Activated CD4-positive, alpha-beta T cell treated with anti-CD3 and anti-CD28 coated beads for 48 hours (primary cell): ENCODE measurements at regions not wholly inside any gene's neighbourhood (a gene's known extent, or its start where the extent isn't known, plus 50 kb on each side); places are given as distances from the start of the nearest gene placed in this dataset.

Experiments used
- DNase-seq: peaks from one replicate; pipeline ENCODE4 v3.0.0-alpha.2; 2020

- no peak for DNase-seq
Observed at GRCh38 chr7:41334071-41334862, 368.6 kb downstream of the INHBA start.

GRCh38 chr7:41333511-41333910 lies 369.4 kb downstream of the INHBA start:
- no peak for DNase-seq

- DNase-seq: no peak
Observed at GRCh38 chr7:41331194-41331593, 371.7 kb downstream of the INHBA start.

DNA sequence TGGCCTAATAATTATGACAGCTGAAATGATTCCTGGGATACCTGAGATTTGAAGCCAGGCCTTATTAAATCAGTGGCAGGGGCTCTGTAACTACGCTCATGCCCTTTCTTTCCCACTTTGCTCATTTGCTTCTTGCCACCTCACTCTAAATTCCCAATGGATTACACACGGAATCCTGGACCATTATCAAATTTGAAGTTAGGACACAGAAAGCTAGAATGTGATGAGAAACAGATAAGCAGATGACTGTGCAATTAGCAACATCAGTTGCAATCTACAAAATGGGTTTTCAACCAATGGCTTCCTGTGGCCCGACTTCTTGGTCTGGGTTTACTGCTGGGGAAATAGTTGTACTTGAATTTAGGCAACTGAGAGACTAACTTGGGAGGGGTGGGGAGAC lies 374.3 kb downstream of the INHBA start:
- no peak for DNase-seq

DNA sequence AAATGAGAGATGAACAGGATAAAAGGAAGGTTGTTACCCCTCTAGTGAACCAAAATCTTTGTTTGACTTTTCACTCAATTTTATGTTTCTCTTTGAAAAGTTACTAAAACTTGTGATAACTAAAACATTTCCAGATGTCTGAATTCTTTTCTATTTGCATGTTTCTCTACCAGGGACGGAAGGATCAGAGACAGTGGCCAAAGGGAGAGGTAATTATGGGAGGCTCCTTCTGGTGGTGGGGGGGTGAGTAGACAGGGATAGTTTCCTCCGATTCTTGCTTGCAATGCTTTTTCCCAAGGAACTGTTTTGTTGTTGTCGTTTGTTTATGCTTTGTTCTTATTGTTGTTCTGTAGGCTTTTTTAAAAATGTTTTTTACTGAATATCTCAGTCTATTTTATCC lies 374.8 kb downstream of the INHBA start:
- DNase-seq: no peak

GRCh38 chr7:41326616-41327015 lies 376.3 kb downstream of the INHBA start:
- no peak for DNase-seq

- no peak for DNase-seq
Observed at GRCh38 chr7:41323806-41324205, 379.1 kb downstream of the INHBA start.

GRCh38 chr7:41319581-41319980 lies 383.3 kb downstream of the INHBA start:
- no peak for DNase-seq

DNA sequence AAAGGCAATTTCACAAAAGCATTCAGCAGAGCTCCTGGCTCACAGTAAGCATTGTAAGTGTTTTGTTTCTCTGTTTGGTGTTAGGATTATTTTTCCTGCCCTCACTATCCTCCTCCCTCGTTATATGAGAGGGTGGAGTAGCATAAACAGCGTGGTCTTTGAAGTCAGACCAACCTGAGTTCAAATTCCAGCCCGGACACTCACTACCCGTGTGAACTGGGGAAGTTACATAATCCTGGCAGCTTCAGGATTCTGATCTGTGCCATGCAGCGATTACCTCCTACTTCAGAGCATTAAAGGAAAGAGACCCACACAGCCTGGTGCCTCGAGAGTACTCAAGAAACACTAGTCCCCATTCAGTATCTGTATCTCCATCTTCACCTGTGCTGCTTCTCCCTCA lies 386.5 kb downstream of the INHBA start:
- DNase-seq: no peak

- no peak for DNase-seq
Observed at GRCh38 chr7:41315764-41316163, 387.1 kb downstream of the INHBA start.

GRCh38 chr7:41313171-41313570 lies 389.7 kb downstream of the INHBA start:
- no peak for DNase-seq

DNA sequence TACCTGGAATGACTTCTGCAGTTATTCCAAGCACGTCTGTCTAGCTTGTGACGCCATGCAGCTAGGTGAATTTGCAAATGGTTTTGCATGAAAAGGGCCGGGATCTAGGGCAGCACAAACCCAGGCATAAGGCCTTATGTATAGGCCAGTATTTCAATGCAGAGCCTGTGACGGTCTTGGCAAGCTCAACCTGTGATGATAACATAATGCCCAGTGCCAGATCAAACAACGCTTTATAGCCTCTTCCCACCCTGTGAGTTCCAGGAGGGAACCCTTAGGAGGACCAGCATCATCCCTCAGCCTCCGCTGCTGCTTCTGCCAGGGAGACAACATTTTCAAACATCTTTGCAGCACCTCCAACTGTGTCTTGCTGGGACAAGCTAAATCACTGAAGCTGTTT lies 390.7 kb downstream of the INHBA start:
- no peak for DNase-seq

GRCh38 chr7:41311301-41311700 lies 391.6 kb downstream of the INHBA start:
- no peak for DNase-seq

GRCh38 chr7:41306486-41306885 lies 396.4 kb downstream of the INHBA start:
- DNase-seq: no peak

- DNase-seq: no peak
Observed at GRCh38 chr7:41305001-41305400, 397.9 kb downstream of the INHBA start.

DNA sequence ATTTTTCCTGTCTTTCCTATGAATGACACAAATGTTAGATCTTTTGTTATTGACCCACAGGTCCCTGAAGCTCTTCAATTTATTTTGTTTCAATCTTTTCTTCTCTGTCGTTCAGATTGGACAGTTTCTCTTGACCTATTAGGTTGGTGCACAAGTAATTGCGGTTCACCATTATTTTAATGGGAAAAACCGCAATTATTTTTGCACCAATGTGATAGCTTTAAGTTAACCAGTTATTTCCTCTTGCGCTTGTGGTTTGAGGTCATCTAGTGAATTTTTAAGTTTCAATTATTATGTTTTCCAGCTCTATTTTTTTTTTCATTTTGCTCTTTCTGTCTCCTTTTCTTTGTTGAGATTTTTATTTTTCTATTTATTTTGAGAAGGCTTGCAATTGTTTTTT lies 399.2 kb downstream of the INHBA start:
- DNase-seq: no peak

GRCh38 chr7:41298409-41298808 lies 404.5 kb downstream of the INHBA start:
- DNase-seq: no peak

DNA sequence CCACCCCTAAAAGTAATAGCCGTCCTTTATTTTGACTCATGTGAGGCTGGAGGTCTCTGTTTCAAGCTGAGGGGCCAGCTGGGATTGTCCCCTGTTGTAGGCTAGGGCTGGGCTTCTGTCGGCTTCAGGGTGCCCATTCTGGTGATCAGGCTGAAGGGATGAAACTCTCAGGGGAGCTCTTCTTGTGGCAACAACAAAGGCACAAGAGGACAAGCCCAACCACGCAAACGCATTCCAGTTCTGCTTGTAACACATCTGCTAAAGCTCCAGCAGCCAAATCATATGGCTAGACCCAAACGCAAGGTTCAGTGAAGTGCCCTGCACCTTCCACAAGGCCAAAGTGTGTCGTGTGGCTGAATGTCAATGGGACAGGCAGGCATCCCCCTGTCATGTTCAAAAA lies 405.7 kb downstream of the INHBA start:
- no peak for DNase-seq

- no peak for DNase-seq
Observed at GRCh38 chr7:41295455-41295815, 407.5 kb downstream of the INHBA start.

GRCh38 chr7:41294556-41295454 lies 408.1 kb downstream of the INHBA start:
- no peak for DNase-seq

- no peak for DNase-seq
Observed at GRCh38 chr7:41292487-41292886, 410.4 kb downstream of the INHBA start.

- DNase-seq: no peak
Observed at GRCh38 chr7:41287559-41288335, 415.1 kb downstream of the INHBA start.

- no peak for DNase-seq
Observed at GRCh38 chr7:41280491-41280890, 422.4 kb downstream of the INHBA start.
